ENCODE measurements at regions not wholly inside any gene's neighbourhood (a gene's known extent, or its start where the extent isn't known, plus 50 kb on each side); places are given as distances from the start of the nearest gene placed in this dataset.

DNA sequence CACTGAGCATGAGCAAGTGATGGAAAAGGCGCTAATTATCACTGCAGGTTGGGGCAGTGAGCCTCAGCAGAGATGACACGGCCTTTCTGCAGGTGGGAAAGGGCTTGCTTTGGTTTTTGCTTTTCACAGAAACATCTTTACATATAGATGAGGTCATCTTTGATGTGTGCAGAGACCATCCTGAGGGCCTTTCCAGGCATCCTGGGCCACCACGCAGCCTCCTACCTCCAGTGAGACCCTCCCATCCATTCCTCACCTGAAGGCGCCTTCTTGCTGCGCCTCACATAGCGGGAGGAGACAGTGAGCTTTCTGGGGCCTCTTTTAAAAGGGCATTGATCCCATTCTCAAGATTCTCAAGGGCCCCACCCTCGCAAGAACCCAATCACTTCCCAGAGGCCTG is 235.3 kb upstream of the RAB6C start:
- DNase-seq (ENCODE audit: low spot score): no peak
- TF ChIP-seq, protein P1, sequence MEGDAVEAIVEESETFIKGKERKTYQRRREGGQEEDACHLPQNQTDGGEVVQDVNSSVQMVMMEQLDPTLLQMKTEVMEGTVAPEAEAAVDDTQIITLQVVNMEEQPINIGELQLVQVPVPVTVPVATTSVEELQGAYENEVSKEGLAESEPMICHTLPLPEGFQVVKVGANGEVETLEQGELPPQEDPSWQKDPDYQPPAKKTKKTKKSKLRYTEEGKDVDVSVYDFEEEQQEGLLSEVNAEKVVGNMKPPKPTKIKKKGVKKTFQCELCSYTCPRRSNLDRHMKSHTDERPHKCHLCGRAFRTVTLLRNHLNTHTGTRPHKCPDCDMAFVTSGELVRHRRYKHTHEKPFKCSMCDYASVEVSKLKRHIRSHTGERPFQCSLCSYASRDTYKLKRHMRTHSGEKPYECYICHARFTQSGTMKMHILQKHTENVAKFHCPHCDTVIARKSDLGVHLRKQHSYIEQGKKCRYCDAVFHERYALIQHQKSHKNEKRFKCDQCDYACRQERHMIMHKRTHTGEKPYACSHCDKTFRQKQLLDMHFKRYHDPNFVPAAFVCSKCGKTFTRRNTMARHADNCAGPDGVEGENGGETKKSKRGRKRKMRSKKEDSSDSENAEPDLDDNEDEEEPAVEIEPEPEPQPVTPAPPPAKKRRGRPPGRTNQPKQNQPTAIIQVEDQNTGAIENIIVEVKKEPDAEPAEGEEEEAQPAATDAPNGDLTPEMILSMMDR (IDR thresholded peaks at IDR 0.05): no peak
- H3K4me3 ChIP-seq: no peak overlapping the region
- H3K27ac ChIP-seq: no peak overlapping the region

DNA sequence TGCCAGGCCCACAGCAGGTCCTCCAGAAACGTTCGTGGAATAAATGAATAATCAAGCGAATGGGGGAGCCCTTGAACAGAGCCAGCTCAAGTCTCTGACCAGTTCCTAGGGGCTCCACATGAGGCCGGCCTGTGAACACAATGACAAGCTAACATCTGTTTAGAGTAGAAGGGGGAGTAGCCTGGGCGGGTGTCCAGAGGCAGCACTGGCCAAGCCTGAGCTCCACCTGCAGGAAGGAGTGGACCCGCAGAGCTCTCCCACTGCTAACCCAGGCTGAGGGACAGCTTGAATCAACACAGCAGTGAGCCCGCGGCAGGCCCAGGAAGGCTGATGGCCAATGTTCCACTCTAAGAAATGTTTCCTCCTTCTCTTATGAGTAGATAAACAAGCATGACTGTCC is 234.8 kb upstream of the RAB6C start:
- H3K4me3 ChIP-seq: no peak overlapping the region
- H3K27ac ChIP-seq: no peak overlapping the region
- DNase-seq (ENCODE audit: low spot score): no peak

DNA sequence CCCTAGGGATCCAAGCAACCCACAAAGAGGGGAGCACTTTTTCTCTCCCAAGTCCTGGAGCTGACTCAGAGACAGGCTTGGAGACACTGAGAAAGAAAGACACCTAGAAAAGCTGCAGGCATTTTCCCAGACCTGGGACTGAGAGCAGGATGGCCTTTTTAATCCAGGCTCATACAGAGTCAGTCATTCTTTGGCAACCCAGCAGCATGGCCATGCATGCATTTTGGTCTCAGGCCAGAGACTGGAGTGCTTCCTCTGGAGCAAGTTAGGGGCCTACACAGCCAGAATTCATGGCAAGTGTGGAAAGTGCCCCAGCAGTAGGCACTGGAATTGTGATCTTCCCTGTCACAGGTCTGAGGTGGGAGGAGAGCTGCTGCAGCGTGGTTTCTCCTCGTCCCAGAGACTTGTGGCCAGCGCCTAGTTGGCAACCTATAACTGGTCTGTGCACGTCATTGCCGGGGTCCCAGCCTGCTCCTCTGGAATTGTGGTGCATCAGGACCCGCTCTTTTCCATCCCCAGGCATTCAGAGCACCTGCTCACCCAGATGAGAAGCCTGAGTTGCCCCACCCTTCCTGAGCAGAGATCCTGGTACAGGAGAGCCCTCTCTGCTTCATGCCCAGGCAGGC is 231.9 kb upstream of the RAB6C start:
- TF ChIP-seq, protein P1 (IDR thresholded peaks at IDR 0.05): no peak

More for the DNA sequence above, 234.8 kb upstream of the RAB6C start:
- TF ChIP-seq, protein P1 (IDR thresholded peaks at IDR 0.05): no peak

DNA sequence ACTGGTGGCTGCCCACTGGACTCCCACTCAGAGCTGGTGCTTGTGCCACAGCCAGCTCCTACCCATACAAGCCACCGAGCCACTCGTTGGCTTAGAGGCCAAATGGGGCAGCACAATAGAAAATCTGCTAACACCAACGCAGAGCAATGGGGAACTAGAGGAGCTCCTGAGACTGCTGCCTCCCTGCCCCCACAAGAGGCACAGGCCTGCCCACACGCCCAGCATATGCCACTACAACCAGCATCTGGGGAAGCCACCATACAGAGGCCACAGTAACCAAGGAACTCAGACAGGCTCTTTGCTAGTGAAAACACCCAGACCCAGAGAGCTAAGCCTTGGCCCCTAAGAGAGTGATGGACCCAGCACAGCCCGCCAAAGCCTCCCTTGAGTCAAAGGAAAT is 231.2 kb upstream of the RAB6C start:
- no peak overlapping the region for H3K27ac ChIP-seq
- no peak for DNase-seq (ENCODE audit: low spot score)
- TF ChIP-seq, protein P1 (IDR thresholded peaks at IDR 0.05): no peak
- H3K4me3 ChIP-seq: no peak overlapping the region

More for the DNA sequence above, 231.9 kb upstream of the RAB6C start:
- no peak for DNase-seq (ENCODE audit: low spot score)
- H3K27ac ChIP-seq: no peak overlapping the region
- H3K4me3 ChIP-seq: no peak overlapping the region

DNA sequence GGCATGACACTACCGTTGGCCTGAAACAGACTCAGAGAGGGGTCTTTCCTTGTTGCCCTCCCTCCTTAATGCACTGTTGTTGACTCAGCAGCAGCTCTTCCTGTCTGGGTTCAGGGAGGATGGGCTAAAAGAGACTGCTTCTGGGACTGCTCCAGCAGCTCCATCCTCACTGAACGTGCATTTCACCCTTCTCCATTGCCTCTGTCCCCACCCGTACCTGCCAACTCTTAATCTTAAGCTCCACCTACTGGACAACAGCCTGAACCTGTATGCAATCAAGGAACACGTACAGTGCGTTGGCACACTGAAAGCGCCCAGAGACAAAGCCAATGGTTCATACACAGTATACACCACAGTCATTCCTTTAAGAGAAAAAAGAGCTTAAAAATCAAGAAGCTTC is 230.8 kb upstream of the RAB6C start:
- Histone ChIP-seq H3K4me3 (no peak overlapping the region), H3K27ac (no peak overlapping the region)
- no peak for DNase-seq (ENCODE audit: low spot score)
- TF ChIP-seq, protein P1 (IDR thresholded peaks at IDR 0.05): no peak

DNA sequence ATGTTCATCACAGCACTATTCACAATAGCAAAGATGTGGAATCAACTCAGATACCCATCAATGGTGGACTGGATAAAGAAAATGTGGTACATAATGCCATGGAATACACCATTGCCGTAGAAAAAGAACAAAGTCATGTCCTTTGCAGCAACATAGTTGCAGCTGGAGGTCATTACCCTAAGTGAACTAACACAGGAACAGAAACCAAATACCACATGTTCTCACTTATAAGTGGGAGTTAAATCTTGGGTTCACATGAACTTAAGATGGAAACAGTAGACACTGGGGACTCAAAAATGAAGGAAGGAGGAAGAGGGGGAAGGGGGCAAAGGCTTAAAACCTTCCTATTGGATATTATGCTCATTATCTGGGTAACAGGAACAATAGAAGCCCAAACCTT is 228.1 kb upstream of the RAB6C start:
- TF ChIP-seq, protein P1 (IDR thresholded peaks at IDR 0.05): no peak
- Histone ChIP-seq H3K4me3 (no peak overlapping the region), H3K27ac (no peak overlapping the region)
- DNase-seq (ENCODE audit: low spot score): no peak

DNA sequence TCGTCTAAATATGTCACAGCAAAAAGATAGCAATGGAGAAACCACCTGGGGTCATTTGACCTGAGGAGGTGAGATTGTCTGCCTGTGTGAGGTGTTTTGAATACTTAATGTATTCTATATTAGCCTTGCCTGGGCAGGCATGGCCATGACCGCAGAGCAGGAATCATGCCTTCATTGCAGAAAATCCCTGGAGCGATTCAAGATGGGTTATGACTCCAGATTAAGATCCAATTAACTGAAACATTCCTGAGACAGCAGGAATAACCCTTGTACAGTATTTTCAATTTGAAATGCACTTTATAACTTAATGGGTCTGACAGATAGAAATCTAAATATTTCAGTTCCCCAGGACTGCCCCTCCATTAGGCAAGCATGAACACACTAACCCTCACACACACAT is 227.3 kb upstream of the RAB6C start:
- TF ChIP-seq, protein P1 (IDR thresholded peaks at IDR 0.05): no peak
- no peak overlapping the region for H3K27ac ChIP-seq

More for the DNA sequence above, 227.3 kb upstream of the RAB6C start:
- no peak for DNase-seq (ENCODE audit: low spot score)
- H3K4me3 ChIP-seq: no peak overlapping the region

All from coronary artery (tissue), 2 donors.